Panc1 (cell line): ENCODE measurements at regions not wholly inside any gene's neighbourhood (a gene's known extent, or its start where the extent isn't known, plus 50 kb on each side); places are given as distances from the start of the nearest gene placed in this dataset.

Experiments used
- POLR2AphosphoS5 ChIP-seq: IDR thresholded peaks from 2 replicates; pipeline ENCODE4 v1.6.1; 2012; ENCODE audit warnings: mild to moderate bottlenecking, low read depth, low read length, moderate library complexity
- TCF7L2 ChIP-seq: IDR thresholded peaks from 2 replicates; pipeline ENCODE4 v1.6.1; 2011; ENCODE audit warnings: mild to moderate bottlenecking, low read depth, low read length, inconsistent platforms
- TF ChIP-seq, protein P1 (sequence below): fragments of 450-650 bp; IDR thresholded peaks from 2 replicates; pipeline ENCODE4 v1.5.1; 2017; ENCODE audit warnings: mild to moderate bottlenecking

- TF ChIP-seq, protein P1, sequence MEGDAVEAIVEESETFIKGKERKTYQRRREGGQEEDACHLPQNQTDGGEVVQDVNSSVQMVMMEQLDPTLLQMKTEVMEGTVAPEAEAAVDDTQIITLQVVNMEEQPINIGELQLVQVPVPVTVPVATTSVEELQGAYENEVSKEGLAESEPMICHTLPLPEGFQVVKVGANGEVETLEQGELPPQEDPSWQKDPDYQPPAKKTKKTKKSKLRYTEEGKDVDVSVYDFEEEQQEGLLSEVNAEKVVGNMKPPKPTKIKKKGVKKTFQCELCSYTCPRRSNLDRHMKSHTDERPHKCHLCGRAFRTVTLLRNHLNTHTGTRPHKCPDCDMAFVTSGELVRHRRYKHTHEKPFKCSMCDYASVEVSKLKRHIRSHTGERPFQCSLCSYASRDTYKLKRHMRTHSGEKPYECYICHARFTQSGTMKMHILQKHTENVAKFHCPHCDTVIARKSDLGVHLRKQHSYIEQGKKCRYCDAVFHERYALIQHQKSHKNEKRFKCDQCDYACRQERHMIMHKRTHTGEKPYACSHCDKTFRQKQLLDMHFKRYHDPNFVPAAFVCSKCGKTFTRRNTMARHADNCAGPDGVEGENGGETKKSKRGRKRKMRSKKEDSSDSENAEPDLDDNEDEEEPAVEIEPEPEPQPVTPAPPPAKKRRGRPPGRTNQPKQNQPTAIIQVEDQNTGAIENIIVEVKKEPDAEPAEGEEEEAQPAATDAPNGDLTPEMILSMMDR: no peak
- TF ChIP-seq TCF7L2: no peak
- TF ChIP-seq POLR2AphosphoS5: no peak
These were observed 111.9 kb downstream of the OSR1 start for GRCh38 chr2:19246496-19246895.
